Psoas muscle (tissue), 7 donors: ENCODE measurements at regions not wholly inside any gene's neighbourhood (a gene's known extent, or its start where the extent isn't known, plus 50 kb on each side); places are given as distances from the start of the nearest gene placed in this dataset.

Source experiments
- ATAC-seq, 4 donors: fragments of 200-7000 bp; cut with Tn5 transposase; one replicate each; pipeline ENCODE4 v1.9.1; 2020; ENCODE audit warnings: moderate library complexity in 3 of 4, mild to moderate bottlenecking in 2 of 4
- DNase-seq, 2 donors: peaks; one replicate each; pipeline ENCODE4 v3.0.0-alpha.2; 2020
- H3K27ac ChIP-seq: fragments of 200-600 bp; one replicate; pipeline ENCODE4 v1.8.0; 2022
- H3K27me3 ChIP-seq, 3 donors: fragments of 200-600 bp in 1 of 3; one replicate each; pipeline versions ENCODE4 v1.6.1 to v1.8.0; 2013 to 2022; ENCODE audit warnings: low read length in 2 of 3, mild to moderate bottlenecking in 2 of 3, moderate library complexity in 1 of 3; ENCODE audit not compliant: insufficient read depth in 3 of 3
- H3K36me3 ChIP-seq, 2 donors: fragments of 200-600 bp in 1 of 2; one replicate each; pipeline versions ENCODE4 v1.6.1 to v1.8.0; 2013 to 2022; ENCODE audit warnings: low read depth in 1 of 2, mild to moderate bottlenecking in 1 of 2, moderate library complexity in 1 of 2; ENCODE audit not compliant: insufficient read depth in 1 of 2
- H3K4me1 ChIP-seq: fragments of 200-600 bp; one replicate; pipeline ENCODE4 v1.8.0; 2022
- H3K4me3 ChIP-seq: fragments of 200-600 bp; one replicate; pipeline ENCODE4 v1.8.0; 2022; ENCODE audit warnings: mild to moderate bottlenecking
- H3K9me3 ChIP-seq: fragments of 200-600 bp; one replicate; pipeline ENCODE4 v1.8.0; 2022
- WGBS, 3 donors: extraction: QIAGEN DNeasy Blood & Tissue Kit; methylation state at CpG; one replicate each; pipeline versions ENCODE4 v1.1.6 to v1.1.7; 2013; 5-methylcytosine and 5-hydroxymethylcytosine counted together
- intact Hi-C, 2 donors: fragments of 100-400 bp; cut with DNase I; formaldehyde crosslinking; loops; one replicate each; pipeline versions ENCODE4 v1.11.0 to v1.14.2; 2022
- TF ChIP-seq, protein P1 (sequence below): fragments of 200-600 bp; IDR thresholded peaks from one replicate; pipeline ENCODE4 v1.8.0; 2022; ENCODE audit warnings: antibody characterized with exemption
- donor health status: healthy with polysubstance abuse.
- donor health status: DM: no; HTN: no; CAD: no; lungs with moderate emphysema.
- donor health status: Bipolar disorder and iron deficiency.
- donor health status: healthy.
- donor health status: DM: yes; HTN: yes; CAD: no.
- donor health status: DM: no; HTN: no; CAD: no.
- donor health status: DM: yes; HTN: yes; CAD: no.

DNA sequence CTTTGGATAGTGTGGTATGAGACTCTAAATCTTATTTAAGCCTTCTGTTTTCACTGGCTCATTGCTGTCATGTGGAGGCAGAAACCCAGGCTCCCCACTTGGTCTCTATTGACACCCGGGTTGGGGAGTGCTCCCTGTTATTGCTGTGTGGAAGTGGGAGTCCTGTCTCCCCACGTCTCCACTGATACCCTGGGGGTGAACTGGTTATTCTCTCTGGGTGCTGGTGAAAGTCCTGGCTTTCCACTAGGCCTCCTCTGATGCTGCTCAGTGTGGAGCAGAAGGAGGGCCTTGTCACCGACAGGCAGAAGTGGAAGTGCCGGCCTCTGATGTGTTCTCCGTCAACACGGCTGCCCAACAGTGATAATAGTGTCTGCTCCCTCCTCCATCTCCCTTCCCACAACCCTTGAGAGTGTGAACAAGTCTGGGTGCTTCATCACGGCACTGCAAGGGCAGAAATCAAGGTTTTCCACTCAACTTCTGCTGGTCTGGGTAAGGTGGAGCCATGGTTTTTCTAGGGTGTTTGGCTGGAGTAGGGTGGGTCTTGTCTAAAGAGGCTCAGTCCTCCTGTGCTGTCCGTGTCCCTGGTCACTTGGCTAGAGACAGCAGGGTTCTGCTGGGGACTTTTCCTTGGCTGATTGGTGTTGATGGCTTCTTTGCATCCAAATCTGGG lies 240.7 kb upstream of the B3GAT1 start:
- DNase-seq, result no peak
- TF ChIP-seq, protein P1, sequence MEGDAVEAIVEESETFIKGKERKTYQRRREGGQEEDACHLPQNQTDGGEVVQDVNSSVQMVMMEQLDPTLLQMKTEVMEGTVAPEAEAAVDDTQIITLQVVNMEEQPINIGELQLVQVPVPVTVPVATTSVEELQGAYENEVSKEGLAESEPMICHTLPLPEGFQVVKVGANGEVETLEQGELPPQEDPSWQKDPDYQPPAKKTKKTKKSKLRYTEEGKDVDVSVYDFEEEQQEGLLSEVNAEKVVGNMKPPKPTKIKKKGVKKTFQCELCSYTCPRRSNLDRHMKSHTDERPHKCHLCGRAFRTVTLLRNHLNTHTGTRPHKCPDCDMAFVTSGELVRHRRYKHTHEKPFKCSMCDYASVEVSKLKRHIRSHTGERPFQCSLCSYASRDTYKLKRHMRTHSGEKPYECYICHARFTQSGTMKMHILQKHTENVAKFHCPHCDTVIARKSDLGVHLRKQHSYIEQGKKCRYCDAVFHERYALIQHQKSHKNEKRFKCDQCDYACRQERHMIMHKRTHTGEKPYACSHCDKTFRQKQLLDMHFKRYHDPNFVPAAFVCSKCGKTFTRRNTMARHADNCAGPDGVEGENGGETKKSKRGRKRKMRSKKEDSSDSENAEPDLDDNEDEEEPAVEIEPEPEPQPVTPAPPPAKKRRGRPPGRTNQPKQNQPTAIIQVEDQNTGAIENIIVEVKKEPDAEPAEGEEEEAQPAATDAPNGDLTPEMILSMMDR, result no peak
- no peak for ATAC-seq
- intact Hi-C loops, result no loop called here
- Histone ChIP-seq H3K36me3 (no peaks in the 10 kb centered on the region), H3K9me3 (no peaks in the 10 kb centered on the region), H3K27me3 (no peaks in the 10 kb centered on the region), H3K4me1 (no peaks in the 10 kb centered on the region), H3K27ac (no peak overlapping the region), H3K4me3 (no peak overlapping the region)
- 83 to 87% (median 86%) methylated on average over 8 of the region's 8 CpGs for WGBS, 3 donors

DNA sequence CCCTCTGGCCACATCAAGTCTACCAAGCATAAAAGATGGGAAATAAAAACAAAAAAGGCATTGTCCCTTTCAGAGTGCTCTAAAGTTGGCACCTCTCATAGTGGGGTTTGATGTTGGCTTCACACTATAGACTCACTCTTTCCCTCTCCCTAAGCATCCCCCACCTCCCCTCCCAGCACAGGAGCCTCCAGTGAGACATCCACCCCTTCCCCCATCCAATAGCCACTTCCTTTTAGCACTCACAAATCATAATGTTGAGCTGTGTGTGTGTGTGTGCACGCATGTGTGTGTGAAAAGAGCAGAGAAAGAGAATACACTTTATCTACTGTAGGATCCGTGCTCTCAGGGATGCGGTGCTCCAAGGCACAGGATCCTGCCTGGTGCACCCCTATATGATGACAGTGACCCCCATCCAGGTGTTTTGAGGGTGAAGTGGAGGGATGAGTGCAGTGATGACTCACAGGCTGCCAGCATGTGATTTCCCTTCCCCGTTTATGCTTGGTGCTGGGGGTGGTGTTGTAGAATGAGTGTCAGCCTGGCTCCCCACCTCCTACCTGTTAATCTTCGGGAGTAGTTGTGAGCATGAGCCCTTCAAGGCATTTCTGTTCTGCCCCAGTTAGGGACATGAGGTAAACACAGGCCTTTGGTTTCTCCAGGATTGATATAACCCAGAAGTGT lies 235.2 kb upstream of the B3GAT1 start:
- ATAC-seq (no peak), DNase-seq (no peak)
- Histone ChIP-seq H3K4me3 (no peak overlapping the region), H3K4me1 (no peaks in the 10 kb centered on the region), H3K27me3 (peaks cover 0 to 8% (median 0%) of the 10 kb centered on the region in 3 donors), H3K27ac (no peak overlapping the region), H3K36me3 (no peaks in the 10 kb centered on the region), H3K9me3 (no peaks in the 10 kb centered on the region)
- 70 to 80% (median 71%) methylated on average over 5 of the region's 5 CpGs for WGBS, 3 donors
- TF ChIP-seq, protein P1, result no peak
- intact Hi-C loops, result no loop called here

DNA sequence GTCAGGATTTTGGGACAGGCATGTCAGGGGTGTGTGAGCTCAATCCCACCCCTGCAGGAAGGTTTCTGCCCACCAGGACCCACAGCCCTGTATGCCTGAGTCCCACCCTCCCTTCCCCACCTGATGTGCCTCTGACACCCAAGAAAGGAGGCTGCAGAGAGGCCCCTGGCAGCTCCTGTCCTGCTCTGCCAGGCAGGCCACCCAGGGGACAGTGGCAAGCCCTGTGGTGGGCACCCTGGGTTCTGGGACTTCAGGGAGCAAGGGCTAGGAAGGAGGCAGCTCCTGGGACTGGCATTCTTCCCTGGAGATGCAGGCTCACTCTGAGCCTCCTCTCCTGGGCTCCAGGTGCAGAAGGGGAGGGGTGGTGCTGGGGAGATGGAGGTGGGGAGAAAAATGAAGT lies 234.5 kb upstream of the B3GAT1 start:
- intact Hi-C loops, result no loop called here
- no peaks in the 10 kb centered on the region for H3K36me3 ChIP-seq
- no peak overlapping the region for H3K27ac ChIP-seq
- TF ChIP-seq, protein P1, result no peak
- H3K27me3 ChIP-seq, result peaks cover 0 to 13% (median 3%) of the 10 kb centered on the region in 3 donors
- H3K9me3 ChIP-seq, result no peaks in the 10 kb centered on the region
- DNase-seq (no peak), ATAC-seq (no peak)
- H3K4me3 ChIP-seq, result no peak overlapping the region
- H3K4me1 ChIP-seq, result no peaks in the 10 kb centered on the region

DNA sequence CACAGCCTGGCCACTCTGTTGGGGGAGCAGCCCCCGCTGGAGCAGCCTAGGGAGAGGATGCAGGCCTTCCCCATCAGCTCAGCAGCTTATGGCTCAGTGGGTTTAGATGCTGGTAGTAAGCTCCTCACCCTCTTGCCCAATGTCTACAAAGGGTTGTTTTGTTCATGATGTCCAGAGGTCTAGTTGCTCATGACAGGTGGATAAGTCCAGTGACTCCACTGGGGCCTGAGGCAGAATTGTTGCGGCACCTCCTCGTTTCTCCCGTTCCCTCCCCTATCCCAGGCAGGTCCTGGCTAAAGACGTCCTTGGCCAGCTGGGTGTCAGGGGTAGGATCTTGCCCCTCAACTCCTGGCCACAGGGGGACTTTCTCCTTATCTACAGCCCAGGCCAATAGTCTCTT lies 233.5 kb upstream of the B3GAT1 start:
- H3K27me3 ChIP-seq, result peaks cover 0 to 13% (median 5%) of the 10 kb centered on the region in 3 donors
- 58 to 63% (median 58%) methylated on average over 5 of the region's 5 CpGs for WGBS, 3 donors
- no peak overlapping the region for H3K27ac ChIP-seq
- H3K4me3 ChIP-seq, result no peak overlapping the region
- H3K9me3 ChIP-seq, result no peaks in the 10 kb centered on the region
- H3K36me3 ChIP-seq, result no peaks in the 10 kb centered on the region
- ATAC-seq, result no peak
- TF ChIP-seq, protein P1, result no peak
- intact Hi-C loops, result no loop called here
- no peaks in the 10 kb centered on the region for H3K4me1 ChIP-seq
- DNase-seq, result no peak
